Panc1 (cell line): ENCODE measurements at regions not wholly inside any gene's neighbourhood (a gene's known extent, or its start where the extent isn't known, plus 50 kb on each side); places are given as distances from the start of the nearest gene placed in this dataset.

Experiments used
- CTCF ChIP-seq: fragments of 450-650 bp; IDR thresholded peaks from 2 replicates; pipeline ENCODE4 v1.5.1; 2017; ENCODE audit warnings: mild to moderate bottlenecking
- POLR2AphosphoS5 ChIP-seq: IDR thresholded peaks from 2 replicates; pipeline ENCODE4 v1.6.1; 2012; ENCODE audit warnings: mild to moderate bottlenecking, low read depth, low read length, moderate library complexity
- SIN3A ChIP-seq: IDR thresholded peaks from 2 replicates; pipeline ENCODE4 v1.6.1; 2012; ENCODE audit warnings: low read depth, mild to moderate bottlenecking, low read length, moderate library complexity, borderline replicate concordance; ENCODE audit not compliant: insufficient read depth
- TCF7L2 ChIP-seq: IDR thresholded peaks from 2 replicates; pipeline ENCODE4 v1.6.1; 2011; ENCODE audit warnings: mild to moderate bottlenecking, low read depth, low read length, inconsistent platforms

DNA sequence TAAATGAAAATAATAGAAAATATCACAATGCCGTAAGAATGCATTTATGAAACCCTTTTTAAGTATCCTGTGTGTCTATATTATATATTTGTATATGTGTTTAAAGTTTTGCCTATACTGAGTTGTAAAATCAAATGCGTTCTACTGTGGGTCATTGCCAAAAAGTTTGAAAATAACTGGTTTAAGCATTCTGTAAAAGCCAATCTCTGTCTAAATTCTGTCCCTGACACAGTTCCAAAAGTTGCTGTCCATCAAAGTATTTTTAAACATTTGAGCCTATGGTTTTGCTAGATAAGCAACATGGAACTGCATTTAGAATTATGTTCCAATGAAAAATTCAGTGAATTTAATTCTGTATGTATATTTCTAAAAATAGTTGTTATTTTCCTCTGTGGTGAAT, 1360.4 kb upstream of the CRIM1 start:
- no peak for TF ChIP-seq CTCF
- TF ChIP-seq POLR2AphosphoS5: no peak
- no peak for TF ChIP-seq TCF7L2
- no peak for TF ChIP-seq SIN3A
